PC-3 (cell line): ENCODE measurements at regions not wholly inside any gene's neighbourhood (a gene's known extent, or its start where the extent isn't known, plus 50 kb on each side); places are given as distances from the start of the nearest gene placed in this dataset.
A peak's percentile ranks its signal among the peaks of the same experiment; 100 is the strongest.

ENCODE experiments used
- ATAC-seq: fragments of 200-7000 bp; cut with Tn5 transposase; 2 replicates; pipeline ENCODE4 v1.9.1; 2020; ENCODE audit warnings: mild to moderate bottlenecking, moderate library complexity
- BruUV-seq: library from RNA; stranded (reverse); fragments of 400-500 nt; replicated peaks from 2 replicates; lab custom pipeline; 2021; lab: Mats Ljungman, UMichigan
- CTCF ChIA-PET: fragments of 300-600 bp; sonication (Branson Sonifier 250); formaldehyde crosslinking; loops from one replicate; lab custom pipeline; 2022; ENCODE audit warnings: antibody characterized with exemption; lab: Charles Lee
- POLR2A ChIA-PET: fragments of 300-600 bp; sonication (Branson Sonifier 250); formaldehyde crosslinking; loops from one replicate; lab custom pipeline; 2022; ENCODE audit warnings: antibody characterized with exemption; ENCODE audit not compliant: unreplicated experiment; lab: Charles Lee
- DNase-seq: peaks from one replicate; pipeline ENCODE4 v3.0.0-alpha.2; 2015
- H2AFZ ChIP-seq: fragments of 300-600 bp; sonication (generic); 2 replicates; pipeline ENCODE4 v1.6.0; 2016; ENCODE audit warnings: antibody characterized with exemption, low read length
- H3F3A ChIP-seq: fragments of 300-600 bp; sonication (generic); one replicate; pipeline ENCODE4 v1.6.0; 2017; ENCODE audit warnings: antibody characterized with exemption, low read length, control low read depth, mild to moderate bottlenecking; ENCODE audit not compliant: unreplicated experiment
- H3K27ac ChIP-seq: fragments of 300-600 bp; sonication (generic); 2 replicates; pipeline ENCODE4 v1.5.1; 2016; ENCODE audit warnings: mild to moderate bottlenecking, low read length
- H3K27me3 ChIP-seq: fragments of 300-600 bp; sonication (generic); 2 replicates; pipeline ENCODE4 v1.6.1; 2016; ENCODE audit warnings: low read length, mixed read lengths
- H3K36me3 ChIP-seq: fragments of 300-600 bp; sonication (generic); 2 replicates; pipeline ENCODE4 v1.6.1; 2016; ENCODE audit warnings: low read depth, mixed run types, low read length, mixed read lengths
- H3K4me1 ChIP-seq: fragments of 300-600 bp; sonication (generic); 2 replicates; pipeline ENCODE4 v1.5.1; 2016; ENCODE audit warnings: low read length; ENCODE audit not compliant: insufficient read depth
- H3K4me2 ChIP-seq: fragments of 300-600 bp; sonication (generic); 2 replicates; pipeline ENCODE4 v1.6.0; 2016; ENCODE audit warnings: low read length
- H3K4me3 ChIP-seq: fragments of 300-600 bp; sonication (generic); 2 replicates; pipeline ENCODE4 v1.5.1; 2016; ENCODE audit warnings: mild to moderate bottlenecking, low read length, mixed read lengths
- H3K79me2 ChIP-seq: fragments of 300-600 bp; sonication (generic); 2 replicates; pipeline ENCODE4 v1.6.1; 2017; ENCODE audit warnings: low read length, mixed read lengths
- H3K9ac ChIP-seq: fragments of 300-600 bp; sonication (generic); 2 replicates; pipeline ENCODE4 v1.6.0; 2016; ENCODE audit warnings: mild to moderate bottlenecking, low read length
- H3K9me2 ChIP-seq: fragments of 300-600 bp; sonication (generic); replicated peaks from 2 replicates; pipeline ENCODE4 v1.6.1; 2016; ENCODE audit warnings: mixed run types, low read length, mixed read lengths
- H3K9me3 ChIP-seq: fragments of 300-600 bp; sonication (generic); 2 replicates; pipeline ENCODE4 v1.6.1; 2016; ENCODE audit warnings: low read length, mixed read lengths
- H4K20me1 ChIP-seq: fragments of 300-600 bp; sonication (generic); 2 replicates; pipeline ENCODE4 v1.6.1; 2016; ENCODE audit warnings: low read length, mixed read lengths
- EZH2 ChIP-seq: fragments of 300-600 bp; sonication (generic); IDR thresholded peaks from one replicate; pipeline ENCODE4 v1.6.1; 2017; ENCODE audit warnings: antibody characterized with exemption, mild to moderate bottlenecking, low read length; ENCODE audit not compliant: unreplicated experiment
- EZH2phosphoT487 ChIP-seq: fragments of 300-600 bp; sonication (generic); IDR thresholded peaks from 2 replicates; pipeline ENCODE4 v1.6.1; 2018; ENCODE audit warnings: mild to moderate bottlenecking, antibody characterized with exemption, low read length, borderline replicate concordance
- intact Hi-C: fragments of 100-400 bp; cut with micrococcal nuclease; formaldehyde crosslinking; loops from 2 replicates; pipeline ENCODE4 v1.9.0; 2023
- TF ChIP-seq, protein P1 (sequence below): fragments of 300-600 bp; sonication (generic); conservative IDR thresholded peaks from 2 replicates; pipeline ENCODE4 v1.5.1; 2017; ENCODE audit warnings: antibody characterized with exemption, low read depth, mild to moderate bottlenecking, low read length

DNA sequence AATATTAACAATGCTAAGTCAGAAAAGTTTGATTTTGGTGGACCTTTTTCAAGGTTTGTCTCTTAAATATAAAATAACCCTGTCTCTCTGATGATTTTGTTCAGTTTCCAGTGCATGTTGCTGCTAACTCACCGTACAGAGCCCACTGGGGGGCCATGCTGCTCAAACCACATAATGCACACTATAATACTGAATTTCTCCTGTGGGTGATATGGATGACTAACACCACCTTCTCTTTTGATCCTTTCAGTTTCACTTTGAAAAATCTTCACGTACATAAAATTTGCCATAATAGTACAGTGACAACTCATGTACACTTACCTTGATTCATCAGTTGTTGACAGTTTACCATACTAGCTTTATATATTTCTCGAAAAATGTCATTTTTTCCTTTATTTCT is 506.6 kb upstream of the MAN1A1 start:
- Histone ChIP-seq H3K27ac (no peak overlapping the region), H3K4me2 (peak overlapping the region; percentile 66), H4K20me1 (no peaks in the 10 kb centered on the region), H3K9me2 (no peaks in the 10 kb centered on the region), H2AFZ (peak overlapping the region; percentile 45; the same call in 1 of the 2 replicates), H3K27me3 (no peaks in the 10 kb centered on the region), H3F3A (no peaks in the 10 kb centered on the region), H3K4me1 (peaks cover 21% of the 10 kb centered on the region), H3K4me3 (peak overlapping the region; percentile 44; the same call in 1 of the 2 replicates), H3K9ac (no peak overlapping the region), H3K9me3 (no peaks in the 10 kb centered on the region), H3K79me2 (no peaks in the 10 kb centered on the region), H3K36me3 (no peaks in the 10 kb centered on the region)
- TF ChIP-seq EZH2: no peak
- no TSS peak for BruUV-seq
- CTCF ChIA-PET: no interaction called here
- no peak for ATAC-seq
- intact Hi-C loops: loop anchor here (10.0 kb wide), 1 partner anchor 99 kb away; no protein-coding TSS in a partner anchor
- peak; percentile 25 for DNase-seq
- POLR2A ChIA-PET: interaction anchor here (0.9 kb wide), 1 partner anchor 254 kb away, joined by 6 read pairs; no protein-coding TSS in a partner anchor

GRCh38 chr6:119848696-119849095 is 499.1 kb upstream of the MAN1A1 start:
- no peaks in the 10 kb centered on the region for H3K36me3 ChIP-seq
- H3K27me3 ChIP-seq: no peaks in the 10 kb centered on the region
- H4K20me1 ChIP-seq: no peaks in the 10 kb centered on the region
- TF ChIP-seq, protein P1, sequence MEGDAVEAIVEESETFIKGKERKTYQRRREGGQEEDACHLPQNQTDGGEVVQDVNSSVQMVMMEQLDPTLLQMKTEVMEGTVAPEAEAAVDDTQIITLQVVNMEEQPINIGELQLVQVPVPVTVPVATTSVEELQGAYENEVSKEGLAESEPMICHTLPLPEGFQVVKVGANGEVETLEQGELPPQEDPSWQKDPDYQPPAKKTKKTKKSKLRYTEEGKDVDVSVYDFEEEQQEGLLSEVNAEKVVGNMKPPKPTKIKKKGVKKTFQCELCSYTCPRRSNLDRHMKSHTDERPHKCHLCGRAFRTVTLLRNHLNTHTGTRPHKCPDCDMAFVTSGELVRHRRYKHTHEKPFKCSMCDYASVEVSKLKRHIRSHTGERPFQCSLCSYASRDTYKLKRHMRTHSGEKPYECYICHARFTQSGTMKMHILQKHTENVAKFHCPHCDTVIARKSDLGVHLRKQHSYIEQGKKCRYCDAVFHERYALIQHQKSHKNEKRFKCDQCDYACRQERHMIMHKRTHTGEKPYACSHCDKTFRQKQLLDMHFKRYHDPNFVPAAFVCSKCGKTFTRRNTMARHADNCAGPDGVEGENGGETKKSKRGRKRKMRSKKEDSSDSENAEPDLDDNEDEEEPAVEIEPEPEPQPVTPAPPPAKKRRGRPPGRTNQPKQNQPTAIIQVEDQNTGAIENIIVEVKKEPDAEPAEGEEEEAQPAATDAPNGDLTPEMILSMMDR: no peak
- TF ChIP-seq EZH2 (no peak), EZH2phosphoT487 (no peak)
- no peak for ATAC-seq
- no peak overlapping the region for H3K27ac ChIP-seq
- DNase-seq: no peak
- no peaks in the 10 kb centered on the region for H3F3A ChIP-seq
- no peak overlapping the region for H3K9ac ChIP-seq
- intact Hi-C loops: no loop called here
- CTCF ChIA-PET: no interaction called here
- H3K4me3 ChIP-seq: no peak overlapping the region
- no TSS peak for BruUV-seq
- no peaks in the 10 kb centered on the region for H3K9me2 ChIP-seq
- H3K9me3 ChIP-seq: no peaks in the 10 kb centered on the region
- no peaks in the 10 kb centered on the region for H3K79me2 ChIP-seq
- no peak overlapping the region for H2AFZ ChIP-seq
- H3K4me1 ChIP-seq: peaks cover 2% of the 10 kb centered on the region; the same call in 1 of the 2 replicates
- POLR2A ChIA-PET: no interaction called here
- no peak overlapping the region for H3K4me2 ChIP-seq

GRCh38 chr6:119845161-119845560 is 495.6 kb upstream of the MAN1A1 start:
- no peaks in the 10 kb centered on the region for H3K9me3 ChIP-seq
- H2AFZ ChIP-seq: no peak overlapping the region
- H3K4me3 ChIP-seq: no peak overlapping the region
- no peaks in the 10 kb centered on the region for H4K20me1 ChIP-seq
- no peak for DNase-seq
- no peak overlapping the region for H3K27ac ChIP-seq
- intact Hi-C loops: no loop called here
- CTCF ChIA-PET: no interaction called here
- H3K79me2 ChIP-seq: no peaks in the 10 kb centered on the region
- no peak overlapping the region for H3K4me2 ChIP-seq
- H3K27me3 ChIP-seq: no peaks in the 10 kb centered on the region
- H3K9me2 ChIP-seq: no peaks in the 10 kb centered on the region
- ATAC-seq: no peak
- H3K36me3 ChIP-seq: no peaks in the 10 kb centered on the region
- no peaks in the 10 kb centered on the region for H3K4me1 ChIP-seq
- TF ChIP-seq EZH2 (no peak), EZH2phosphoT487 (no peak)
- TF ChIP-seq, protein P1: no peak
- BruUV-seq: no TSS peak
- H3F3A ChIP-seq: no peaks in the 10 kb centered on the region
- no peak overlapping the region for H3K9ac ChIP-seq
- POLR2A ChIA-PET: no interaction called here
